Bronchial epithelial cell (primary cell): ENCODE measurements at regions not wholly inside any gene's neighbourhood (a gene's known extent, or its start where the extent isn't known, plus 50 kb on each side); places are given as distances from the start of the nearest gene placed in this dataset.
A peak's percentile ranks its signal among the peaks of the same experiment; 100 is the strongest.
"Not testable (repeated sequence)": the region's sequence is repeated elsewhere in the genome, so short reads cannot be mapped to it uniquely, and the experiment has no call there.

Experiments used
- DNase-seq: peaks from one replicate; pipeline ENCODE4 v3.0.0-alpha.2; 2010; ENCODE audit warnings: low read depth
- FAIRE-seq: peaks from 2 replicates; lab custom pipeline; 2011; peaks lifted over from hg19 to GRCh38; lab: Jason Lieb, UNC
- H3K27me3 ChIP-seq: 2 replicates; pipeline ENCODE4 v1.5.1; 2011; ENCODE audit warnings: low read length; ENCODE audit not compliant: control insufficient read depth, insufficient read depth
- H3K36me3 ChIP-seq: 2 replicates; pipeline ENCODE4 v1.5.1; 2011; ENCODE audit warnings: low read length; ENCODE audit not compliant: control insufficient read depth, insufficient read depth
- H3K4me3 ChIP-seq: 2 replicates; pipeline ENCODE4 v1.5.1; 2011; ENCODE audit warnings: mild to moderate bottlenecking, low read depth, low read length, control low read depth
- CTCF ChIP-seq: IDR thresholded peaks from 2 replicates; pipeline ENCODE4 v1.5.1; 2011; ENCODE audit warnings: mild to moderate bottlenecking, moderate library complexity, low read length, control low read depth, inconsistent platforms; ENCODE audit not compliant: insufficient read depth, severe bottlenecking

GRCh38 chr3:72272356-72272755 lies 487.4 kb upstream of the PROK2 start:
- FAIRE-seq: no peak
- Histone ChIP-seq H3K4me3 (no peak overlapping the region), H3K36me3 (no peaks in the 10 kb centered on the region), H3K27me3 (no peaks in the 10 kb centered on the region)
- DNase-seq: no peak
- TF ChIP-seq CTCF: no peak

GRCh38 chr3:72271923-72272322 lies 487.0 kb upstream of the PROK2 start:
- no peaks in the 10 kb centered on the region for H3K27me3 ChIP-seq
- no peak for DNase-seq
- no peak for FAIRE-seq
- no peaks in the 10 kb centered on the region for H3K36me3 ChIP-seq
- TF ChIP-seq CTCF: no peak
- H3K4me3 ChIP-seq: no peak overlapping the region

- FAIRE-seq: no peak
- Histone ChIP-seq H3K27me3 (peaks cover 1% of the 10 kb centered on the region), H3K4me3 (no peak overlapping the region), H3K36me3 (no peaks in the 10 kb centered on the region)
- no peak for DNase-seq
- no peak for TF ChIP-seq CTCF
These were observed 486.3 kb upstream of the PROK2 start for GRCh38 chr3:72271216-72271615.

GRCh38 chr3:72270730-72271129 lies 485.8 kb upstream of the PROK2 start:
- Histone ChIP-seq H3K27me3 (peaks cover 2% of the 10 kb centered on the region), H3K4me3 (no peak overlapping the region), H3K36me3 (no peaks in the 10 kb centered on the region)
- TF ChIP-seq CTCF: no peak
- FAIRE-seq (no peak), DNase-seq (no peak)

- Histone ChIP-seq H3K36me3 (no peaks in the 10 kb centered on the region), H3K4me3 (no peak overlapping the region), H3K27me3 (peaks cover 2% of the 10 kb centered on the region)
- DNase-seq (peak; percentile 69), FAIRE-seq (no peak)
- no peak for TF ChIP-seq CTCF
These were observed 485.2 kb upstream of the PROK2 start for GRCh38 chr3:72270072-72270681.

- H3K4me3 ChIP-seq: no peak overlapping the region
- peaks cover 2% of the 10 kb centered on the region for H3K27me3 ChIP-seq
- H3K36me3 ChIP-seq: no peaks in the 10 kb centered on the region
- no peak for TF ChIP-seq CTCF
- DNase-seq: no peak
- no peak for FAIRE-seq
These were observed 484.5 kb upstream of the PROK2 start for GRCh38 chr3:72269475-72269874.

- not testable (repeated sequence) for FAIRE-seq, H3K4me3 ChIP-seq, H3K36me3 ChIP-seq, DNase-seq, H3K27me3 ChIP-seq
These were observed 482.1 kb upstream of the PROK2 start for GRCh38 chr3:72266921-72267524.
